Cardiac fibroblast (primary cell): ENCODE measurements at regions not wholly inside any gene's neighbourhood (a gene's known extent, or its start where the extent isn't known, plus 50 kb on each side); places are given as distances from the start of the nearest gene placed in this dataset.
"Not testable (repeated sequence)": the region's sequence is repeated elsewhere in the genome, so short reads cannot be mapped to it uniquely, and the experiment has no call there.

Experiments used
- DNase-seq, 2 donors: peaks; one replicate each; pipeline versions ENCODE4 v3.0.0 to v3.0.0-alpha.2; 2010; ENCODE audit warnings: low read depth in 2 of 2
- H3K4me3 ChIP-seq, 2 donors: replicated peaks in 1 of 2; 1 replicate in 1 of 2; 2 replicates in 1 of 2; pipeline ENCODE4 v1.5.1; 2011; ENCODE audit warnings: low read depth in 2 of 2, low read length in 2 of 2, mild to moderate bottlenecking in 2 of 2, moderate library complexity in 1 of 2
- TF ChIP-seq, protein P1 (sequence below): IDR thresholded peaks from one replicate; pipeline ENCODE4 v1.5.1; 2011; ENCODE audit warnings: low read depth, mild to moderate bottlenecking, low read length, inconsistent platforms

DNA sequence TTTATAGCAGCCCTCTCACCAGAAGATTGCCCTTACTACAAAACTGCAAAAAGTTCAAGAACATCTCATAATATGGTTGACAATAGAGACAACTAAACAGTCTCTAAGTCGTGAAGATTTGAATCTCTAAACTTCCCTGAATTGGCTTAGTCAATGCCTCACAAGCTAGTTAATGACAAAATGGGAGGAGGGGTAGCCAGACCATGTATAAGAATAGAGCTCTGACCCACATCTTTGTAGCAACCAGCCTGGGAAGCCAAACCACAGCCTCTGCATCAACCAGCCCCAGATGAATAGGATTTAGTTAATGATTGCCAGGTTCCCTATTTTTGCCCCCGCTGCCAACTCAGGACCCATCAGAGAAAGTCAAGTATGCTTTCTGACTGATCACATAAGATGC is 1265.9 kb upstream of the PCDH10 start:
- DNase-seq, H3K4me3 ChIP-seq: not testable (repeated sequence)

DNA sequence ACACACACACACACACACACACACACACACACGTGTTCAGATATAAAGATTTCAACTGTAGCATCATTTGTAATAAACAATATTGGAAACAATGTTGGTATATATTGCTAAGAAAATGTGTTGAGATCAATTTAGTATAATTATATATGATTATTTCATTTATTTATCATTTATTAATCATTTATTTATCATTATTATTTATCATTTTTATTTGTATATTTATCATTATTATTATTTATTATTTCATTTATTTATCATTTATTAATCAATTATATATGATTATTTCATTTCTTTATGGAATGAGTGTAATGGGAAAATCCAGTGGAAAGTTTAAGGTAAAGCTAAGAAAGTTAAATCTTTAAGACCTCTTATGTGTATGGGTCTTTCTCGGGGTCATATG is 1223.4 kb upstream of the PCDH10 start:
- not testable (repeated sequence) for H3K4me3 ChIP-seq, DNase-seq

DNA sequence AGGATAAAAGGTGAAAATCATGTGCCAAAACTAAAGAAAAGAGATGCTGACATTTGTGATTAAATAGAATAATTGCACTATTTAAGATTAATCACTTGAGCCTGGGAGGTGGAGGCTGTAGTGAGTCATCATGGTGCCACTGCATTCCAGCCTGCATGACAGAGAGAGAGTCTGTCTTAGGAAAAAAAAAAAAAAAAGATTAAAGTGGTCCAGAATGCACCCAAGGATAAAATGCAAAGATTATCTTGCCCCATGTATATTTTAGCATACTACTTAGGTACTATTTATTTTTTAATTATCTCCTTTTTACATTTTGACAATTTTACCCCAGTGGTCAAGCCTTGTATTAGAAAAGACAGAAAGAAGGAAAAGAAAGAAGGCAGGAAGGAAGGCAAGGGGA is 1181.4 kb upstream of the PCDH10 start:
- DNase-seq: peak; percentile 27 to 44
- not testable (repeated sequence) for H3K4me3 ChIP-seq

DNA sequence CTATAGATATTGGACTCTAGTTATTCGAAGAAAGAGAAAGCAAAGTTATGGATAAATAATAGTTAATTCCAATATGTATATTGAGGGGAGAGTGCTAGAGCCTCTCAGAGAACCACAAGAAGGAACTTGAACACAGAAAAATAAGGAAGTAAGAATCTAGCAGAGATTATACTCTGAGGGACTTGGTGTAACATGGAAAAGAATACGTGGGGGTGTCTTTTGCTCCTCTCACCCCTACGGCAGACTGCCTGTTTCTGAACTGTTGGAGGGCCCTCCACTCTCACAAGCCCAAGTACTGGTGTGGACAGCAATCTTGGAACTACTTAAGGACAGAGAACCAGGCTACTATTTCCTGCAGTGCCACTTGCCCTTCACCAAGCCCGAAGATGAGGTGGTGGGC is 1174.4 kb upstream of the PCDH10 start:
- DNase-seq: peak in 1 of 2 donors; percentile 4
- peak overlapping the region in 1 of 2 donors; percentile 8 for H3K4me3 ChIP-seq
- TF ChIP-seq, protein P1, sequence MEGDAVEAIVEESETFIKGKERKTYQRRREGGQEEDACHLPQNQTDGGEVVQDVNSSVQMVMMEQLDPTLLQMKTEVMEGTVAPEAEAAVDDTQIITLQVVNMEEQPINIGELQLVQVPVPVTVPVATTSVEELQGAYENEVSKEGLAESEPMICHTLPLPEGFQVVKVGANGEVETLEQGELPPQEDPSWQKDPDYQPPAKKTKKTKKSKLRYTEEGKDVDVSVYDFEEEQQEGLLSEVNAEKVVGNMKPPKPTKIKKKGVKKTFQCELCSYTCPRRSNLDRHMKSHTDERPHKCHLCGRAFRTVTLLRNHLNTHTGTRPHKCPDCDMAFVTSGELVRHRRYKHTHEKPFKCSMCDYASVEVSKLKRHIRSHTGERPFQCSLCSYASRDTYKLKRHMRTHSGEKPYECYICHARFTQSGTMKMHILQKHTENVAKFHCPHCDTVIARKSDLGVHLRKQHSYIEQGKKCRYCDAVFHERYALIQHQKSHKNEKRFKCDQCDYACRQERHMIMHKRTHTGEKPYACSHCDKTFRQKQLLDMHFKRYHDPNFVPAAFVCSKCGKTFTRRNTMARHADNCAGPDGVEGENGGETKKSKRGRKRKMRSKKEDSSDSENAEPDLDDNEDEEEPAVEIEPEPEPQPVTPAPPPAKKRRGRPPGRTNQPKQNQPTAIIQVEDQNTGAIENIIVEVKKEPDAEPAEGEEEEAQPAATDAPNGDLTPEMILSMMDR: no peak

DNA sequence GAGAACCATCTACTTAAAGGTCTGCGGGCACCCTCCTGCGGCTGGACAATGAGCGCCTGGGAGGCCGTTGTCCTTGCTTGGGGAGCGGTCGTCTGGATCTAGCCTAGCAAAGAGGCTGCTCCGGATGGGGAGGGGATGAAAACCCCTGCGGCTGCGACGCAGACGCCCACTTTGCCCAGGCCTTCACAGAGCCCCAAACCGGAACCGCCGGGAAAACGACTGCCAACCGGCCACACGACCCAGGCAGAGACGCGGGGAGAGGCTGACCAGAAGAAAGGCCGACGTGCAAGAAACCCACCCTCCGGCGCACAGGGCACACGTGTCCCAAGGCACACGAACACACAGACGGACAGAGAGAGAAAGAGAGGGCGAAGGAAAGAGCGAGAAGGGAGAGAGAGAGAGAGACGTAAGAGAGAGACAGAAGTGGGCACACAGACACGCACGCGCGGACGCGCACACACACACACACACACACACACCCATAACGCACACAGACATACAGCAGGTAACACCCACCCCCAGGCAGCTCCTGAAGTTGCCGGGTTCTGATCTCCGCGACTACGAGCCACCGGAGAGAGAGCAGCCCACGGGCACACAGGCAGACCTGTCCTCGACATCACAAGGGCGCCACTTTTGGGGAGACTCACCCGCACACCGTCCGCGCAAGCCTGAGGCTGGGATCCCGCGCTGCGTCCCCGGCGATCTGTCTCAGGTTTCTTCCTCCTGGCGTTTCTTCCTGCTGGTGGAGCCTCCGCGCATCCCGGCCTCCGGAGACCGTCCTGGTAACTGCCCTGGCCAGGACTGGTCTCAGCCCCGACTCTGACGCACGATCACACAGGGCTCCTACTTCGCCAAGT is 1173.6 kb upstream of the PCDH10 start:
- peak overlapping the region; percentile 32 to 44 for H3K4me3 ChIP-seq
- peak in 1 of 2 donors; percentile 29 for DNase-seq

DNA sequence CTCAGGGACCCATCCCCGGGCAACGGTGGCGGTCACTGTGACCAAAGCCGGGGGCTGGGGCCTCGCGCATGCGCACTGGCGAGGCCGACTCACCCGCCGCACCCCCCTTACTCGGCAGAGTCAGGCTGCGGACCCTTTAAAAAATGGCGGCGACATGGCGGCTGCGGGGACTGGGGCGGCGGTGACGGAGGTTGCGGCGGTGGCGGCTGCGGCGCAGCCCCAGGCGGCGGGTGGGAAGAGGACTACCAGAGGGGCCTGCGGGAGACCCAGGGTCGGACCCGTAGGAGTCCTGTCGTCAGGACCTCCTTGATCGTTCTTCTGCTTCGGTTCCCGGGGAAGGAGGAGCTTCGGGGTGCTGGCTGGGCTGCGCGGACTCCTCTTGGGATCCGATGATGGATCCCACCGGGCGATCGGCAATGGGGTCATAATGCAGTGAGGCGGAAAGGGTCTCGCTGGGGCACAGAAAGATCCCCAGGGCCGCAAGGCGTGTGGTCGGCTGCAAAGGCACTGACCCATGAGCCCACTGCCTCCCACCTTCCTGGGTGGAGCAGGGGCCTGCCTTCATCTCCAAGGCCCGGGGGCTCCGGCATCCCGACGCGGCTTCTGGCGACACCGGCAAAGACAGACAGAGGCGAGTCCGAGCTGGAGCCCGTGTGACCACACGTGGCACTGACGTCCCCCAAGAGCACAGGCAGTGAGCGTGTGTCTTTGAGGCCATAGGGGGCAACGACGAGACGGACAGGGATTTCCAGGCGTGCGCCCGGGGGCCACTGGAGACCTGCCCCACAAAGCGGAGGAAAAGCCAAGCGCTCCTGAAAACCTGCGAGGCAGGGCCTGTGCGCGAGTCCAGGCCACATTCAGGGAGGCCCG is 1172.7 kb upstream of the PCDH10 start:
- DNase-seq: peak in 1 of 2 donors; percentile 0
- peak overlapping the region; percentile 32 to 44 for H3K4me3 ChIP-seq

DNA sequence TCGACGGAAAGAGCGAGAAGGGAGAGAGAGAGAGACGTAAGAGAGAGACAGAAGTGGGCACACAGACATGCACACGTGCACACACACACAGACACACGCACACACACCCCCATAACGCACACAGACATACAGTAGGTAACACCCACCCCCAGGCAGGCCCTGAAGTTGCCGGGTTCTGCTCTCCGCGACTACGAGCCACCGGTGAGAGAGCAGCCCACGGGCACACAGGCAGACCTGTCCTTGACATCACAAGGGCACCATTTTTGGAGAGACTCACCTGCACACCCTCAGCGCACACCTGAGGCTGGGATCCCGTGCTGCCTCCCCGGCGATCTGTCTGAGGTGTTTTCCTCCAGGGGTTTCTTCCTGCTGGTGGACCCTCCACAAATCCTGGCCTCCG is 1171.0 kb upstream of the PCDH10 start:
- TF ChIP-seq, protein P1: no peak
- DNase-seq: no peak
- H3K4me3 ChIP-seq: no peak overlapping the region

DNA sequence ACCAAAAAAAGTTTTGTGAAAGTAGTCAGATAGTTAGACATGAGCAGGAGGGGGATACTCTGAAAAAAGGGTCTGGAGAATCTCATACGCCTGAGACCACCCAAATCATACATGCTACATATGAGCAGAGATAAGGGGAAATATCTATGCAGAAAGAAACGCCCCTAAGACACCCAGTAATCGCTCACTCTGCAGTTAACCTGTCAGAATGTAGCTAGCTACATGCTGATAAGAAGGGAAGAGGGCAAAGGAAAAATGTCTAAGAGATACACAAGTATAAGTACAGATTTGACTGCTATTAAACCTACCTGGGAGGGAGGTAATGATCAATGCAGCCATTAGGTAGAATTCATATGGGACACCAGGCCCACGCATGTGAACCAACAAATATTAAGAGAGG is 1159.5 kb upstream of the PCDH10 start:
- no peak for DNase-seq
- TF ChIP-seq, protein P1: no peak
- H3K4me3 ChIP-seq: no peak overlapping the region

DNA sequence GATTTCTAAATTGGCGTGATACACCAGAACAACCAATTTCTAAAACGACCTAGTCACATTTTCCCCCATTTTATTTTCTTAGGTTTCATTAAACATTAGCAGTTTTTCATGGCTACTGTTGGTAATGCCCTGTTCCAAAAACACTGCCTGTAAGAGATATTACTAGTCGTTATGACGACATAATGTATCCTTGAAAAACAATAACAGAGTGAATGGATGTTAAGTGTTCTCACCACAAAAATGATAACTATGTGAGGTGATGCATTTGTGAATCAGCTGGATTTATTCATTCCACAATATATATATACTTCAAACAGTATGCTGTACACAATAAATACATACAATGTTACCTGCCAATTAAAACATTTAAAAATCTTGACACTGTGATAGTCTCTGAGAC is 1147.6 kb upstream of the PCDH10 start:
- TF ChIP-seq, protein P1: no peak
- H3K4me3 ChIP-seq: no peak overlapping the region
- peak; percentile 55 to 88 for DNase-seq
